GM12878 (cell line): ENCODE measurements at regions not wholly inside any gene's neighbourhood (a gene's known extent, or its start where the extent isn't known, plus 50 kb on each side); places are given as distances from the start of the nearest gene placed in this dataset.

Experiments used
- POLR2A ChIP-seq: IDR thresholded peaks from 2 replicates; pipeline ENCODE4 v1.6.1; 2011; ENCODE audit warnings: low read depth, mild to moderate bottlenecking, low read length
- SUZ12 ChIP-seq: fragments of 200-600 bp; sonication (generic); IDR thresholded peaks from one replicate; pipeline ENCODE4 v1.6.1; 2018; ENCODE audit warnings: antibody characterized with exemption, mild to moderate bottlenecking; ENCODE audit not compliant: unreplicated experiment
- TF ChIP-seq, protein P1 (sequence below): fragments of 450-650 bp; IDR thresholded peaks from 2 replicates; pipeline ENCODE4 v1.6.1; 2017; ENCODE audit warnings: mild to moderate bottlenecking, low read depth, inconsistent platforms; ENCODE audit not compliant: poor library complexity, severe bottlenecking

DNA sequence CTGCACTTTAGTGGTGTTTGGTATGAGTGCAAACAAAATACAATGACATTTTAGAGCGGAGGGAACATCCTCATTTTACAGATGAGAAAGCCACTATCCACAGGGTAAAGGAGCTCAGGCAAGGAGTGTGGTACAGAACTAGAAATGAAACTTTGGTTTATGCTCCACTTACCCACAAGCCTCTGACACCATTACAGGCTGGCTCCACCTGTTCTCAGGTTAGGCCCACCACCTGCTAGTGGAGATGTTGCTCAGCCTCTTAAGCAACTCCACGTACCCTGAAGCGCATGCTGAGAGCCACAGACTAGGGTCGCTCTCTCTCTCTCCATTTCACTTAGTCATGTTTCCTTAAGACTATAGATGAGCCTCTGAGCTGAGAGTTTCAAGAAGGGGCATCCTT is 130.0 kb downstream of the MBD2 start:
- TF ChIP-seq SUZ12 (no peak), POLR2A (no peak)
- TF ChIP-seq, protein P1, sequence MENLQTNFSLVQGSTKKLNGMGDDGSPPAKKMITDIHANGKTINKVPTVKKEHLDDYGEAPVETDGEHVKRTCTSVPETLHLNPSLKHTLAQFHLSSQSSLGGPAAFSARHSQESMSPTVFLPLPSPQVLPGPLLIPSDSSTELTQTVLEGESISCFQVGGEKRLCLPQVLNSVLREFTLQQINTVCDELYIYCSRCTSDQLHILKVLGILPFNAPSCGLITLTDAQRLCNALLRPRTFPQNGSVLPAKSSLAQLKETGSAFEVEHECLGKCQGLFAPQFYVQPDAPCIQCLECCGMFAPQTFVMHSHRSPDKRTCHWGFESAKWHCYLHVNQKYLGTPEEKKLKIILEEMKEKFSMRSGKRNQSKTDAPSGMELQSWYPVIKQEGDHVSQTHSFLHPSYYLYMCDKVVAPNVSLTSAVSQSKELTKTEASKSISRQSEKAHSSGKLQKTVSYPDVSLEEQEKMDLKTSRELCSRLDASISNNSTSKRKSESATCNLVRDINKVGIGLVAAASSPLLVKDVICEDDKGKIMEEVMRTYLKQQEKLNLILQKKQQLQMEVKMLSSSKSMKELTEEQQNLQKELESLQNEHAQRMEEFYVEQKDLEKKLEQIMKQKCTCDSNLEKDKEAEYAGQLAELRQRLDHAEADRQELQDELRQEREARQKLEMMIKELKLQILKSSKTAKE: no peak
